ENCODE measurements at regions not wholly inside any gene's neighbourhood (a gene's known extent, or its start where the extent isn't known, plus 50 kb on each side); places are given as distances from the start of the nearest gene placed in this dataset.

DNA sequence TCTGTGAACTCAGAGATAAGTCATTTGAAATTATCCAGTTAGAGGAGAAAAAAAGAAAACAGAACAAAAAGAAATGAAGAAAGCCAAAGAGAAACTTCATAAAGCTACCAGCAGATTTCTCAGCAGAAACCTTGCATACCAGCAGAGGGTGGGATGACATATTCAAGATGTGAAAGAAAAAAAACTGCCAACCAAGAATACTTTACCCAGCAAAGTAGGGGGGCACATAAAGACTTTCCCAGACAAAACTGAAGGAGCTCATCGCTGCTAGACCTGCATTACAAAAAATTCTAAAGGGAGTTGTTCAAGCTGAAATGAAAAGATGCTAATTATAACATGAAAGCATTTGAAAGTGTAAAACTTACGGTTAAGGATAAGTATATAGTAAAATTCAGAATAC is 246.3 kb downstream of the FNDC1 start:
- H3K27me3 Mint-ChIP-seq (ENCODE audit: low read depth) = peaks cover 14% of the 10 kb centered on the region
- no peak overlapping the region for H3K4ac ChIP-seq (ENCODE audit: low read depth, low read length)
- no peak overlapping the region for H2BK5ac ChIP-seq (ENCODE audit: insufficient read length, low read length)
- no peak overlapping the region for H2BK20ac ChIP-seq (ENCODE audit: low read depth, low read length, poor library complexity, severe bottlenecking)
- no peaks in the 10 kb centered on the region for H3K4me1 Mint-ChIP-seq
- H3K27me3 ChIP-seq (ENCODE audit: insufficient read depth, low read length) = no peaks in the 10 kb centered on the region
- H4K8ac ChIP-seq (replicated peaks; ENCODE audit: insufficient read length, low read depth, low read length) = no peak overlapping the region
- no CpG with 5 or more reads among the region's 2 CpGs for WGBS (ENCODE audit: extremely low coverage, insufficient read length, low lambda C conversion rate)
- H3K18ac ChIP-seq (ENCODE audit: insufficient read length, low read depth, low read length) = no peak overlapping the region
- H4K91ac ChIP-seq (ENCODE audit: insufficient read length, low read depth, low read length) = no peak overlapping the region
- H3K4me2 ChIP-seq (ENCODE audit: insufficient read depth, insufficient read length, low read length) = no peak overlapping the region
- H2BK12ac ChIP-seq (ENCODE audit: insufficient read length, low read depth, low read length) = no peak overlapping the region
- no peak overlapping the region for H3T11ph ChIP-seq (ENCODE audit: low read length)
- no peak overlapping the region for H2BK120ac ChIP-seq (ENCODE audit: low read depth, low read length, poor library complexity, severe bottlenecking)
- no peak overlapping the region for H3K23ac ChIP-seq (ENCODE audit: insufficient read length, low read depth, low read length)
- no peaks in the 10 kb centered on the region for H3K9me3 ChIP-seq (ENCODE audit: control insufficient read depth, low read depth, low read length)
- DNase-seq = no peak
- peaks cover 17 to 57% of the 10 kb centered on the region in 2 experiments for H3K9me3 Mint-ChIP-seq
- H3K36me3 Mint-ChIP-seq (ENCODE audit: insufficient read depth in 1 of 3, low read depth in 3 of 3) = no peaks in the 10 kb centered on the region; a peak in 1 of 7 replicates
- TF ChIP-seq, protein P1, sequence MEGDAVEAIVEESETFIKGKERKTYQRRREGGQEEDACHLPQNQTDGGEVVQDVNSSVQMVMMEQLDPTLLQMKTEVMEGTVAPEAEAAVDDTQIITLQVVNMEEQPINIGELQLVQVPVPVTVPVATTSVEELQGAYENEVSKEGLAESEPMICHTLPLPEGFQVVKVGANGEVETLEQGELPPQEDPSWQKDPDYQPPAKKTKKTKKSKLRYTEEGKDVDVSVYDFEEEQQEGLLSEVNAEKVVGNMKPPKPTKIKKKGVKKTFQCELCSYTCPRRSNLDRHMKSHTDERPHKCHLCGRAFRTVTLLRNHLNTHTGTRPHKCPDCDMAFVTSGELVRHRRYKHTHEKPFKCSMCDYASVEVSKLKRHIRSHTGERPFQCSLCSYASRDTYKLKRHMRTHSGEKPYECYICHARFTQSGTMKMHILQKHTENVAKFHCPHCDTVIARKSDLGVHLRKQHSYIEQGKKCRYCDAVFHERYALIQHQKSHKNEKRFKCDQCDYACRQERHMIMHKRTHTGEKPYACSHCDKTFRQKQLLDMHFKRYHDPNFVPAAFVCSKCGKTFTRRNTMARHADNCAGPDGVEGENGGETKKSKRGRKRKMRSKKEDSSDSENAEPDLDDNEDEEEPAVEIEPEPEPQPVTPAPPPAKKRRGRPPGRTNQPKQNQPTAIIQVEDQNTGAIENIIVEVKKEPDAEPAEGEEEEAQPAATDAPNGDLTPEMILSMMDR (conservative IDR thresholded peaks at IDR 0.05) = no peak
- no peak overlapping the region for H2AFZ ChIP-seq (ENCODE audit: low read length)
- H3K4me3 Mint-ChIP-seq = no peak overlapping the region
- H3K27ac ChIP-seq (ENCODE audit: insufficient read length, low read depth, low read length) = no peak overlapping the region
- no peak overlapping the region for H2BK15ac ChIP-seq (ENCODE audit: low read depth, low read length)
- H4K5ac ChIP-seq (ENCODE audit: insufficient read length, low read depth, low read length) = no peak overlapping the region
- H3K27ac Mint-ChIP-seq = no peak overlapping the region
- H2AK5ac ChIP-seq (ENCODE audit: insufficient read length, low read length) = no peak overlapping the region
- H3K23me2 ChIP-seq (ENCODE audit: insufficient read length, low read depth, low read length, poor library complexity, severe bottlenecking) = no peaks in the 10 kb centered on the region
- H3K56ac ChIP-seq (ENCODE audit: insufficient read length, low read depth, low read length) = no peak overlapping the region
- H3K9ac ChIP-seq (ENCODE audit: extremely low read depth, insufficient read length, low read length) = no peak overlapping the region
- H3K79me1 ChIP-seq (ENCODE audit: insufficient read depth, low read depth, low read length, poor library complexity, severe bottlenecking) = no peaks in the 10 kb centered on the region
- no peaks in the 10 kb centered on the region for H4K20me1 ChIP-seq (ENCODE audit: control insufficient read depth, insufficient read depth, insufficient read length)
- no peak overlapping the region for H3K14ac ChIP-seq (ENCODE audit: insufficient read depth, low read length)
- no peaks in the 10 kb centered on the region for H3K79me2 ChIP-seq (ENCODE audit: insufficient read depth, low read length)
- no peaks in the 10 kb centered on the region for H3K4me1 ChIP-seq (ENCODE audit: insufficient read depth, low read length)

Data from H9 (cell line).